PC-3 (cell line): ENCODE measurements at regions not wholly inside any gene's neighbourhood (a gene's known extent, or its start where the extent isn't known, plus 50 kb on each side); places are given as distances from the start of the nearest gene placed in this dataset.

Experiments used
- ATAC-seq: fragments of 200-7000 bp; cut with Tn5 transposase; 2 replicates; pipeline ENCODE4 v1.9.1; 2020; ENCODE audit warnings: mild to moderate bottlenecking, moderate library complexity
- BruUV-seq: library from RNA; stranded (reverse); fragments of 400-500 nt; replicated peaks from 2 replicates; lab custom pipeline; 2021; lab: Mats Ljungman, UMichigan
- CTCF ChIA-PET: fragments of 300-600 bp; sonication (Branson Sonifier 250); formaldehyde crosslinking; loops from one replicate; lab custom pipeline; 2022; ENCODE audit warnings: antibody characterized with exemption; lab: Charles Lee
- POLR2A ChIA-PET: fragments of 300-600 bp; sonication (Branson Sonifier 250); formaldehyde crosslinking; loops from one replicate; lab custom pipeline; 2022; ENCODE audit warnings: antibody characterized with exemption; ENCODE audit not compliant: unreplicated experiment; lab: Charles Lee
- DNase-seq: peaks from one replicate; pipeline ENCODE4 v3.0.0-alpha.2; 2015
- H2AFZ ChIP-seq: fragments of 300-600 bp; sonication (generic); 2 replicates; pipeline ENCODE4 v1.6.0; 2016; ENCODE audit warnings: antibody characterized with exemption, low read length
- H3F3A ChIP-seq: fragments of 300-600 bp; sonication (generic); one replicate; pipeline ENCODE4 v1.6.0; 2017; ENCODE audit warnings: antibody characterized with exemption, low read length, control low read depth, mild to moderate bottlenecking; ENCODE audit not compliant: unreplicated experiment
- H3K27ac ChIP-seq: fragments of 300-600 bp; sonication (generic); 2 replicates; pipeline ENCODE4 v1.5.1; 2016; ENCODE audit warnings: mild to moderate bottlenecking, low read length
- H3K27me3 ChIP-seq: fragments of 300-600 bp; sonication (generic); 2 replicates; pipeline ENCODE4 v1.6.1; 2016; ENCODE audit warnings: low read length, mixed read lengths
- H3K36me3 ChIP-seq: fragments of 300-600 bp; sonication (generic); 2 replicates; pipeline ENCODE4 v1.6.1; 2016; ENCODE audit warnings: low read depth, mixed run types, low read length, mixed read lengths
- H3K4me1 ChIP-seq: fragments of 300-600 bp; sonication (generic); 2 replicates; pipeline ENCODE4 v1.5.1; 2016; ENCODE audit warnings: low read length; ENCODE audit not compliant: insufficient read depth
- H3K4me2 ChIP-seq: fragments of 300-600 bp; sonication (generic); 2 replicates; pipeline ENCODE4 v1.6.0; 2016; ENCODE audit warnings: low read length
- H3K4me3 ChIP-seq: fragments of 300-600 bp; sonication (generic); 2 replicates; pipeline ENCODE4 v1.5.1; 2016; ENCODE audit warnings: mild to moderate bottlenecking, low read length, mixed read lengths
- H3K79me2 ChIP-seq: fragments of 300-600 bp; sonication (generic); 2 replicates; pipeline ENCODE4 v1.6.1; 2017; ENCODE audit warnings: low read length, mixed read lengths
- H3K9ac ChIP-seq: fragments of 300-600 bp; sonication (generic); 2 replicates; pipeline ENCODE4 v1.6.0; 2016; ENCODE audit warnings: mild to moderate bottlenecking, low read length
- H3K9me2 ChIP-seq: fragments of 300-600 bp; sonication (generic); replicated peaks from 2 replicates; pipeline ENCODE4 v1.6.1; 2016; ENCODE audit warnings: mixed run types, low read length, mixed read lengths
- H3K9me3 ChIP-seq: fragments of 300-600 bp; sonication (generic); 2 replicates; pipeline ENCODE4 v1.6.1; 2016; ENCODE audit warnings: low read length, mixed read lengths
- H4K20me1 ChIP-seq: fragments of 300-600 bp; sonication (generic); 2 replicates; pipeline ENCODE4 v1.6.1; 2016; ENCODE audit warnings: low read length, mixed read lengths
- EZH2 ChIP-seq: fragments of 300-600 bp; sonication (generic); IDR thresholded peaks from one replicate; pipeline ENCODE4 v1.6.1; 2017; ENCODE audit warnings: antibody characterized with exemption, mild to moderate bottlenecking, low read length; ENCODE audit not compliant: unreplicated experiment
- EZH2phosphoT487 ChIP-seq: fragments of 300-600 bp; sonication (generic); IDR thresholded peaks from 2 replicates; pipeline ENCODE4 v1.6.1; 2018; ENCODE audit warnings: mild to moderate bottlenecking, antibody characterized with exemption, low read length, borderline replicate concordance
- intact Hi-C: fragments of 100-400 bp; cut with micrococcal nuclease; formaldehyde crosslinking; loops from 2 replicates; pipeline ENCODE4 v1.9.0; 2023
- TF ChIP-seq, protein P1 (sequence below): fragments of 300-600 bp; sonication (generic); conservative IDR thresholded peaks from 2 replicates; pipeline ENCODE4 v1.5.1; 2017; ENCODE audit warnings: antibody characterized with exemption, low read depth, mild to moderate bottlenecking, low read length

- Histone ChIP-seq H3K36me3 (no peaks in the 10 kb centered on the region), H3K4me1 (peaks cover 18% of the 10 kb centered on the region), H3K27me3 (no peaks in the 10 kb centered on the region), H3K9ac (no peak overlapping the region), H3K9me3 (no peaks in the 10 kb centered on the region), H3K4me3 (no peak overlapping the region), H2AFZ (no peak overlapping the region), H4K20me1 (no peaks in the 10 kb centered on the region), H3K9me2 (no peaks in the 10 kb centered on the region), H3K79me2 (no peaks in the 10 kb centered on the region), H3F3A (no peaks in the 10 kb centered on the region), H3K4me2 (no peak overlapping the region), H3K27ac (no peak overlapping the region)
- DNase-seq, result no peak
- CTCF ChIA-PET, result no interaction called here
- POLR2A ChIA-PET, result no interaction called here
- BruUV-seq, result no TSS peak
- intact Hi-C loops, result no loop called here
- ATAC-seq, result no peak
- no peak for TF ChIP-seq EZH2phosphoT487
- TF ChIP-seq EZH2, result no peak
- TF ChIP-seq, protein P1, sequence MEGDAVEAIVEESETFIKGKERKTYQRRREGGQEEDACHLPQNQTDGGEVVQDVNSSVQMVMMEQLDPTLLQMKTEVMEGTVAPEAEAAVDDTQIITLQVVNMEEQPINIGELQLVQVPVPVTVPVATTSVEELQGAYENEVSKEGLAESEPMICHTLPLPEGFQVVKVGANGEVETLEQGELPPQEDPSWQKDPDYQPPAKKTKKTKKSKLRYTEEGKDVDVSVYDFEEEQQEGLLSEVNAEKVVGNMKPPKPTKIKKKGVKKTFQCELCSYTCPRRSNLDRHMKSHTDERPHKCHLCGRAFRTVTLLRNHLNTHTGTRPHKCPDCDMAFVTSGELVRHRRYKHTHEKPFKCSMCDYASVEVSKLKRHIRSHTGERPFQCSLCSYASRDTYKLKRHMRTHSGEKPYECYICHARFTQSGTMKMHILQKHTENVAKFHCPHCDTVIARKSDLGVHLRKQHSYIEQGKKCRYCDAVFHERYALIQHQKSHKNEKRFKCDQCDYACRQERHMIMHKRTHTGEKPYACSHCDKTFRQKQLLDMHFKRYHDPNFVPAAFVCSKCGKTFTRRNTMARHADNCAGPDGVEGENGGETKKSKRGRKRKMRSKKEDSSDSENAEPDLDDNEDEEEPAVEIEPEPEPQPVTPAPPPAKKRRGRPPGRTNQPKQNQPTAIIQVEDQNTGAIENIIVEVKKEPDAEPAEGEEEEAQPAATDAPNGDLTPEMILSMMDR, result no peak
These were observed 821.0 kb upstream of the IGFBP3 start for GRCh38 chr7:46741938-46742540.

DNA sequence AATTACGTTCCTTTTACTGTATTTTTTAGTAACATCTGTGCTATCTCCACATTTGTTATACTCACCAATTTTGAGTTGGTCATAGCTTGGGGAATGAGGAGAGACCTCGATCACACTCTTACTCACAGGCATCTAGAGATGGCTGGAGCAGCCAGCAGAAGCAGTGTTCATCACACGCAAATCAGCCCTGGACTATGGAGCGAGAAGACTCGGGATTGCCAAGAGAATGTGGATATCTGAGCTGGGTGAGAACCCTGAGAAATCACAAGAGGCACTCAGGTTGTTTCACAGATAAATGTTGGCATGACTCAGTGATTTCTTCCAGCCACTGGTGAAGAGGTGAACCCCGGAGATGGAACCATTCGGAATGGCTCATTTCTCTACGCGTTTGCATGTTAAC is 820.1 kb upstream of the IGFBP3 start:
- Histone ChIP-seq H4K20me1 (no peaks in the 10 kb centered on the region), H3K79me2 (no peaks in the 10 kb centered on the region), H3K9me2 (no peaks in the 10 kb centered on the region), H3K27me3 (no peaks in the 10 kb centered on the region), H3K9ac (no peak overlapping the region), H2AFZ (no peak overlapping the region), H3K27ac (no peak overlapping the region), H3K36me3 (no peaks in the 10 kb centered on the region), H3K4me2 (no peak overlapping the region), H3K4me1 (peaks cover 13% of the 10 kb centered on the region), H3F3A (no peaks in the 10 kb centered on the region), H3K9me3 (no peaks in the 10 kb centered on the region), H3K4me3 (no peak overlapping the region)
- ATAC-seq, result no peak
- intact Hi-C loops, result no loop called here
- BruUV-seq, result no TSS peak
- TF ChIP-seq, protein P1, result no peak
- no peak for TF ChIP-seq EZH2
- no peak for TF ChIP-seq EZH2phosphoT487
- ChIA-PET CTCF (no interaction called here), POLR2A (no interaction called here)
- DNase-seq, result no peak

DNA sequence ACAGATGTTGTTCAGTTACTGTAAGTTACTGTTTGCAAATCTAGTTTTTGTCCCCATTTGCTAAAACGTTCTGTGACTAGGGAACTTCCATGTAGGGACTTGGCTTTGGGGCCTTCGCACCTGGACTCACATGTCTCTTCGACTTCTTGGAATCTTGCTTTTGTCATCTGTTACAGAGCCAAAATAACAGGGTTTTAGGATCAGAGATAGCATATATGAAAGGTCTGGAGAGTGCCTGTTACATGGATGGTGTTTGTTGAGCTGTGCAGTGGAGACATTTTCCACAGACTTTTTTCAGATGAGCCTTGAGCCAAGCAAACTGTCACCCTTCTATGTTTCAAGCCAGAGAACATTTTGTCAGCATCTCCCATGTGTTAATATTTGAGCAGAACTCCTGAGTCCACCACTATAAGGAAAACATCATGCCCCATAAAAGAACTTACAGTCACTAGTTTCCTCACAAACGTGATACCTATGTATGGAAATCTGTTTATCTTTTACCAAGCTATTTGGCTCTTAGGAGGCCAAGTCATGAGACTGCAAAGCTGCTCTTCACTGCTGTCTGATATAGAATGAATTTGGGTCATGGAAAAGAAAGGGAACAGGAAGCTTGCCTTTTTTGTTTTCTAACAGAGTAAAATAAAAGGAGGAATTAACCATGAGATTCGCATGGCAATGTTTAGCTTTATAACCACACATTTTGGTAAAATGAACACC is 818.6 kb upstream of the IGFBP3 start:
- Histone ChIP-seq H3K36me3 (no peaks in the 10 kb centered on the region), H3K27ac (no peak overlapping the region), H3K9me3 (no peaks in the 10 kb centered on the region), H3K9me2 (no peaks in the 10 kb centered on the region), H4K20me1 (no peaks in the 10 kb centered on the region), H3K4me3 (no peak overlapping the region), H3F3A (no peaks in the 10 kb centered on the region), H3K4me1 (no peaks in the 10 kb centered on the region), H3K27me3 (no peaks in the 10 kb centered on the region), H3K9ac (no peak overlapping the region), H3K79me2 (no peaks in the 10 kb centered on the region), H3K4me2 (no peak overlapping the region), H2AFZ (no peak overlapping the region)
- BruUV-seq, result no TSS peak
- TF ChIP-seq EZH2phosphoT487 (no peak), EZH2 (no peak)
- TF ChIP-seq, protein P1, result no peak
- DNase-seq, result no peak
- no peak for ATAC-seq
- intact Hi-C loops, result no loop called here
- ChIA-PET CTCF (no interaction called here), POLR2A (no interaction called here)
